K562 (cell line): ENCODE measurements at regions not wholly inside any gene's neighbourhood (a gene's known extent, or its start where the extent isn't known, plus 50 kb on each side); places are given as distances from the start of the nearest gene placed in this dataset.

Experiments
- CTBP1 ChIP-seq: fragments of 450-650 bp; IDR thresholded peaks from 2 replicates; pipeline ENCODE4 v1.6.1; 2016; ENCODE audit warnings: borderline replicate concordance
- E2F5 ChIP-seq: sonication (generic); formaldehyde crosslinking; IDR thresholded peaks from 2 replicates; pipeline ENCODE4 v1.8.0; 2022; ENCODE audit warnings: mild to moderate bottlenecking, missing genetic modification reagents
- ZNF407 ChIP-seq: fragments of 450-650 bp; IDR thresholded peaks from 2 replicates; pipeline ENCODE4 v1.6.1; 2016; ENCODE audit warnings: low read depth

GRCh38 chr16:7983676-7984075, 606.6 kb downstream of the TMEM114 start (continued):
- TF ChIP-seq E2F5 (CRISPR knock-in tag) (no peak), ZNF407 (no peak), CTBP1 (no peak)
